Thoracic aorta (tissue), 2 donors: ENCODE measurements at regions not wholly inside any gene's neighbourhood (a gene's known extent, or its start where the extent isn't known, plus 50 kb on each side); places are given as distances from the start of the nearest gene placed in this dataset.

Experiments used
- ATAC-seq: fragments of 150-250 bp; one replicate; pipeline ENCODE4 v1.8.0; 2017; ENCODE audit warnings: low read depth; ENCODE audit not compliant: insufficient number of reproducible peaks, low FRiP score
- DNase-seq: peaks from one replicate; pipeline ENCODE4 v3.0.0-alpha.2; 2020; ENCODE audit warnings: low spot score
- H3K27ac ChIP-seq, 2 donors: fragments of 200-600 bp; sonication (generic); 1 replicate in 1 of 2; 2 replicates in 1 of 2; pipeline ENCODE4 v1.5.1; 2016; ENCODE audit warnings: mild to moderate bottlenecking in 2 of 2, moderate library complexity in 2 of 2
- H3K27me3 ChIP-seq: fragments of 200-600 bp; sonication (generic); replicated peaks from 2 replicates; pipeline ENCODE4 v1.6.0; 2016; ENCODE audit warnings: mild to moderate bottlenecking; ENCODE audit not compliant: insufficient read depth
- H3K36me3 ChIP-seq: fragments of 200-600 bp; sonication (generic); one replicate; pipeline ENCODE4 v1.5.1; 2016
- H3K4me1 ChIP-seq, 2 donors: fragments of 200-600 bp; sonication (generic); 1 replicate in 1 of 2; 2 replicates in 1 of 2; pipeline versions ENCODE4 v1.5.1 to v1.6.0; 2016; ENCODE audit warnings: low read depth in 2 of 2, mild to moderate bottlenecking in 1 of 2; ENCODE audit not compliant: control insufficient read depth in 1 of 2
- H3K4me3 ChIP-seq: fragments of 200-600 bp; sonication (generic); 2 replicates; pipeline ENCODE4 v1.5.1; 2016; ENCODE audit warnings: mild to moderate bottlenecking
- H3K9me3 ChIP-seq: fragments of 200-600 bp; sonication (generic); 2 replicates; pipeline ENCODE4 v1.5.1; 2016
- TF ChIP-seq, protein P1 (sequence below): fragments of 200-600 bp; sonication (generic); IDR thresholded peaks from one replicate; pipeline ENCODE4 v1.5.1; 2019; ENCODE audit warnings: antibody characterized with exemption

- TF ChIP-seq, protein P1, sequence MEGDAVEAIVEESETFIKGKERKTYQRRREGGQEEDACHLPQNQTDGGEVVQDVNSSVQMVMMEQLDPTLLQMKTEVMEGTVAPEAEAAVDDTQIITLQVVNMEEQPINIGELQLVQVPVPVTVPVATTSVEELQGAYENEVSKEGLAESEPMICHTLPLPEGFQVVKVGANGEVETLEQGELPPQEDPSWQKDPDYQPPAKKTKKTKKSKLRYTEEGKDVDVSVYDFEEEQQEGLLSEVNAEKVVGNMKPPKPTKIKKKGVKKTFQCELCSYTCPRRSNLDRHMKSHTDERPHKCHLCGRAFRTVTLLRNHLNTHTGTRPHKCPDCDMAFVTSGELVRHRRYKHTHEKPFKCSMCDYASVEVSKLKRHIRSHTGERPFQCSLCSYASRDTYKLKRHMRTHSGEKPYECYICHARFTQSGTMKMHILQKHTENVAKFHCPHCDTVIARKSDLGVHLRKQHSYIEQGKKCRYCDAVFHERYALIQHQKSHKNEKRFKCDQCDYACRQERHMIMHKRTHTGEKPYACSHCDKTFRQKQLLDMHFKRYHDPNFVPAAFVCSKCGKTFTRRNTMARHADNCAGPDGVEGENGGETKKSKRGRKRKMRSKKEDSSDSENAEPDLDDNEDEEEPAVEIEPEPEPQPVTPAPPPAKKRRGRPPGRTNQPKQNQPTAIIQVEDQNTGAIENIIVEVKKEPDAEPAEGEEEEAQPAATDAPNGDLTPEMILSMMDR: no peak
- Histone ChIP-seq H3K4me1 (no peaks in the 10 kb centered on the region), H3K9me3 (no peaks in the 10 kb centered on the region), H3K36me3 (no peaks in the 10 kb centered on the region), H3K27ac (no peak overlapping the region), H3K4me3 (no peak overlapping the region), H3K27me3 (no peaks in the 10 kb centered on the region)
- ATAC-seq (no peak), DNase-seq (no peak)
These were observed 476.2 kb upstream of the TSHZ3 start for GRCh38 chr19:31825134-31826094.

DNA sequence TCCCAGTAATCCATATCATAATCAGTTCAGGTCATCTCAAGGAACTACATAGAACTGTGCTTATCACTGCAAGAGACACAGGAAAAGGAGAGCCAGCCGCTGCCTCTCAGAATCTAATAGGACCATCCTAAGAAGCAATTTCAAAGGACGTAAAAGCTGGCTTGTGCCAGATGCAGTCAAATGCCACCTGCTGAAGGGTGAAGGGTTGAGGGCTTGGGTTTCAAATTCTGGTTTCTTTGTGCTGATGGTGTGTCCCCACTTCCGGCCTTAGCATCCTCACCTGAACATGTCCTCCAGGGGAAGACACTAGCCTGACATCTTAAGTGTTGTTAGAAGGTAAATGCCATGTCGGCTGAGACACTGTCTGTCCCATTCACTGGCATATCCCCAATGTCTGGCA, 477.1 kb upstream of the TSHZ3 start:
- DNase-seq (no peak), ATAC-seq (no peak)
- TF ChIP-seq, protein P1: no peak
- no peaks in the 10 kb centered on the region for H3K9me3 ChIP-seq
- no peaks in the 10 kb centered on the region for H3K27me3 ChIP-seq
- H3K4me1 ChIP-seq: no peaks in the 10 kb centered on the region
- H3K27ac ChIP-seq: no peak overlapping the region
- H3K4me3 ChIP-seq: no peak overlapping the region
- no peaks in the 10 kb centered on the region for H3K36me3 ChIP-seq

- ATAC-seq: no peak
- no peaks in the 10 kb centered on the region for H3K36me3 ChIP-seq
- H3K4me3 ChIP-seq: no peak overlapping the region
- H3K27me3 ChIP-seq: no peaks in the 10 kb centered on the region
- H3K27ac ChIP-seq: no peak overlapping the region
- TF ChIP-seq, protein P1: no peak
- no peaks in the 10 kb centered on the region for H3K4me1 ChIP-seq
- H3K9me3 ChIP-seq: no peaks in the 10 kb centered on the region
- DNase-seq: no peak
These were observed 482.4 kb upstream of the TSHZ3 start for GRCh38 chr19:31831421-31832175.

GRCh38 chr19:31832176-31832548, 482.9 kb upstream of the TSHZ3 start:
- no peak for ATAC-seq
- Histone ChIP-seq H3K4me1 (no peaks in the 10 kb centered on the region), H3K36me3 (no peaks in the 10 kb centered on the region), H3K9me3 (no peaks in the 10 kb centered on the region), H3K27ac (no peak overlapping the region), H3K4me3 (no peak overlapping the region), H3K27me3 (no peaks in the 10 kb centered on the region)
- no peak for DNase-seq
- TF ChIP-seq, protein P1: no peak

DNA sequence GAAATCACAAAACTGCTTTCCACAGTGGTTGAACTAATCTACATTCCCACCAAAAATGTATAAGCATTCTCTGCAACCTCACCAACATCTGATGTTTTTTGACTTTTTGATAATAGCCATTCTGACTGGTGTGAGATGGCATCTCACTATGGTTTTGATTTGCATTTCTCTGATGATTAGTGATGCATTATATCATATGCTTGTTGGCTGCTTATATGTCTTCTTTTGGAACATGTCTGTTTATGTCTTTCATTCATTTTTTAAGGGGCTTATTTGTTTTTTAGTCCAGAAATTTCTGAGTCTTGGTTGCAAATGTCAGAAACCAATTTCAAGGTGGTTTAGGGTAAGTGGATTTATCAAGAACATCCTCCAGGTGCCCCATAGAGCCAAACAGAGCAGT, 484.8 kb upstream of the TSHZ3 start:
- H3K36me3 ChIP-seq: no peaks in the 10 kb centered on the region
- H3K4me3 ChIP-seq: no peak overlapping the region
- H3K27me3 ChIP-seq: no peaks in the 10 kb centered on the region
- no peaks in the 10 kb centered on the region for H3K4me1 ChIP-seq
- H3K9me3 ChIP-seq: no peaks in the 10 kb centered on the region
- no peak overlapping the region for H3K27ac ChIP-seq
- TF ChIP-seq, protein P1: no peak
- DNase-seq: no peak
- no peak for ATAC-seq
